T-helper 2 cell treated with Interferon-gamma antibody and Interleukin-4, amounts not matched to agents 5 μg/mL and 100 μg/mL, for 36 hours (primary cell): ENCODE measurements at regions not wholly inside any gene's neighbourhood (a gene's known extent, or its start where the extent isn't known, plus 50 kb on each side); places are given as distances from the start of the nearest gene placed in this dataset.

Source experiments
- DNase-seq: peaks from one replicate; pipeline ENCODE4 v3.0.0; 2021; ENCODE audit warnings: low spot score
- H3K27ac Mint-ChIP-seq: one replicate; pipeline ENCODE4 v1.8.0; 2021; ENCODE audit warnings: mild to moderate bottlenecking, mixed read lengths
- H3K27me3 Mint-ChIP-seq: one replicate; pipeline ENCODE4 v1.8.0; 2021; ENCODE audit warnings: low read depth, mixed read lengths
- H3K36me3 Mint-ChIP-seq: one replicate; pipeline ENCODE4 v1.8.0; 2021; ENCODE audit warnings: low read depth, mixed read lengths
- H3K4me1 Mint-ChIP-seq: one replicate; pipeline ENCODE4 v1.8.0; 2021; ENCODE audit warnings: low read depth, mixed read lengths
- H3K4me3 Mint-ChIP-seq: one replicate; pipeline ENCODE4 v1.8.0; 2022; ENCODE audit warnings: mild to moderate bottlenecking, moderate library complexity, mixed read lengths
- H3K9me3 Mint-ChIP-seq: one replicate; pipeline ENCODE4 v1.8.0; 2021; ENCODE audit warnings: mixed read lengths

DNA sequence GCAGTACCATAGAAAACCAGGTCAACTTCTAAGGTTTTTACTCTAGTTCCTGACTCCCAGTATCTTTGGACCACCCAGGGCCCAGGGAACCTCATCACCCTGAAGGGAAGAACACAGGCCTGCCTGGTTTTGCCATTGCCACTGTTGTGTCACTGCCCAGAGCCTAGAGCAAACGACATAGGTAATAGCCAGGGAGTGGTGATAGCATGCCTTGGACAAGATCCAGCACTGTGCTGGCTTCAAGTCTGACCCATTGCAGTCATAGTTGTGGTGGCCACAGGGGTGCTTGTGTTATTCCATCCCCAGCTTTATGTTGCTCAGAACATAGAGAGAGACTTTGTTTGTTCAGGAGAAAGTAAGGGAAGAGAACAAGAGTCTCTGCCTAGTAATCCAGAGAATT lies 2310.2 kb downstream of the LRRC4C start:
- H3K4me3 Mint-ChIP-seq: no peak overlapping the region
- no peaks in the 10 kb centered on the region for H3K27me3 Mint-ChIP-seq
- no peaks in the 10 kb centered on the region for H3K36me3 Mint-ChIP-seq
- peaks cover 33% of the 10 kb centered on the region for H3K9me3 Mint-ChIP-seq
- no peak overlapping the region for H3K27ac Mint-ChIP-seq
- DNase-seq: no peak
- H3K4me1 Mint-ChIP-seq: no peaks in the 10 kb centered on the region

DNA sequence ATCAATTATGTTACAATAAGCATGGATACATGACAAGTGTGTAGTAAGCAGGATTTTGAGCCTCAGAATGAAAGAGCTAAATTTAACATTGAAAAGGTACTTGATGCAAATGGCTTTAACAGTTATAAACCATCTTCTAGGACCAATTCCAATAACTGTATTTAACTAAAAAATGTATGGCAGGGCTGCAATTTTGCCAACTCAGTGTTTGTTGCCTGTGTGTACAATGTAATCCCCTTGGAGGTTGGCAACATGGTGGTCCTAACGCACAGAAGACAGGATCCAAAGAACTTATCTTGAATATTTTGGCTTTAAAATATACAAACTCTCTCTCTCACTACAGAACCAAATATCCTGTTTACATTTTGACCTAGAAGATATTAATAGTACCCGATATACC lies 2314.1 kb downstream of the LRRC4C start:
- Mint-ChIP-seq H3K27me3 (no peaks in the 10 kb centered on the region), H3K36me3 (no peaks in the 10 kb centered on the region), H3K4me3 (no peak overlapping the region), H3K27ac (no peak overlapping the region), H3K4me1 (no peaks in the 10 kb centered on the region), H3K9me3 (peaks cover 31% of the 10 kb centered on the region)
- no peak for DNase-seq

DNA sequence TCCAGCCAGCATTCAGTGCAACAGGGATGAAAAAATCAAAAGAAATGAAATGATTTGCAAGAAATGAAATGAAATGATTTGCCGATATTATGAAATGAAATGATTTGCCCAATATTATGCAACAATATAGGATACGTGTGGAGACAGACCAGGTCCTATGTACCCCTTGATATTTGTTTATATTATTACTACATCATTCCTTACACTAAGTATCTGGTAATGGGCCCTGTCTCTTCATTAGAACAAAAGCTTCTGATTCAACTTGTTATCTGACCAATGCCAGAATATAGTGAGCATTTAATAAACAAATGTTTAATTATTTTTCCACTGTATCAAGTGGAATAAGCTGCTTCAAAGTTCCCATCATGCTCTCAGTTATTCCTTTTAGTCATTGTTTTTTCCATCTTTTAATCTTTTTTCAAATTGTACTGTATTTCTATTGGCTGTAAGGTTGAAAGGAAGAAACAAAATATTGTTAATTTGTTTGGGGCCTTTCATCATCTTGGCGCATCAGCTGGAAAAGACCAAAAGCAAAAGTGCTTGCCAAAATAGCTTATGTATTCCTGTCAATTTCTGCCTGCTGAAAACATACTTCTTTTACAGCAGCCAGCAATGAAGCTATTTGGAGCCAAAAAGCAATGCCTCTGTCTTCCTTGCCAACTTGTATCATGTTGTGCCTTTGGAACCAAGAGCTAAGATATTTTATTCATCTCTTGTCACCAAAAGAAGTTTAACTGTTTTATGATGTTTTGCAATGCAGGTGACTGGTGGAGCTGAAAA lies 2314.9 kb downstream of the LRRC4C start:
- Mint-ChIP-seq H3K27me3 (no peaks in the 10 kb centered on the region), H3K27ac (no peak overlapping the region), H3K4me1 (no peaks in the 10 kb centered on the region), H3K9me3 (peaks cover 26% of the 10 kb centered on the region), H3K36me3 (no peaks in the 10 kb centered on the region), H3K4me3 (no peak overlapping the region)
- DNase-seq: no peak

DNA sequence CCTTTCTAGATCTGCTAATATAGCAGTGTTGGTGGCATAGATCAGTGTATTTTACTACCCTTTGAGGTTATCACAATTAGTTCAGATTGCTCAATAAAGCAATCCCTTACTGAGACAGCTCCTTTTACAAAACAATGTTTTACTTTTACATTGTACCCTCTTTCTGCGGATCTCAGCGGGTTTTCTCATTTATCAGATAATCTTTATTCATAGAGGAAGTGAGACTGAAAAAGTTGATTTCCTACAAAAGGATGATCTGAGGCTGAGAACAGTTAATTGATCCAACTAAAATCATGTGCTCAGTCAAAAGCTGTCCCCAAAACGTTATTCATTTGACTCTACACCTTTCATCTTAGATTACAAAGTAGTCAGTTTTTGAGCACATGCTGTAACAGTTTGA lies 2319.9 kb downstream of the LRRC4C start:
- no peak for DNase-seq
- Mint-ChIP-seq H3K9me3 (peaks cover 37% of the 10 kb centered on the region), H3K4me3 (no peak overlapping the region), H3K4me1 (no peaks in the 10 kb centered on the region), H3K27ac (no peak overlapping the region), H3K27me3 (no peaks in the 10 kb centered on the region), H3K36me3 (no peaks in the 10 kb centered on the region)

DNA sequence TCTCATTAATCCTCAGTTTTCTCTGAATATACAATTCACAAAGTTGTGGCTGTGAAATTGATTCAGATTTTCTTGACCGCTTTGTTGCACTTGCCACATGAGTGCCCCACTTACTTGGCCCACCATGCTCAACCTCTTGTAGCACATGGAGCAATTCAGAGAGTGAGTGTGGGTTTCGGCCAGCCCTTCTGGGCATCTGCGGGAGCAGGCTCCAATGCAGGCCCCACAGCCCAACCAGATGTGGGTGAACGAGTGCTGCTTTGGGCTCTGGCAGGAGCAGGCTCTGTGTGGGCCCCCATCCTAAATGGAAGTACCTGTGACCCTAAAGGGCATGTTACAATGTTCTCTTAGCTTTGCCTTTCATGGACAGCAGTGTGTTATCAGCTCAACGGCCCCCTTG lies 2338.6 kb downstream of the LRRC4C start:
- Mint-ChIP-seq H3K4me3 (no peak overlapping the region), H3K27me3 (no peaks in the 10 kb centered on the region), H3K4me1 (no peaks in the 10 kb centered on the region), H3K9me3 (peaks cover 34% of the 10 kb centered on the region), H3K27ac (no peak overlapping the region), H3K36me3 (no peaks in the 10 kb centered on the region)
- no peak for DNase-seq

DNA sequence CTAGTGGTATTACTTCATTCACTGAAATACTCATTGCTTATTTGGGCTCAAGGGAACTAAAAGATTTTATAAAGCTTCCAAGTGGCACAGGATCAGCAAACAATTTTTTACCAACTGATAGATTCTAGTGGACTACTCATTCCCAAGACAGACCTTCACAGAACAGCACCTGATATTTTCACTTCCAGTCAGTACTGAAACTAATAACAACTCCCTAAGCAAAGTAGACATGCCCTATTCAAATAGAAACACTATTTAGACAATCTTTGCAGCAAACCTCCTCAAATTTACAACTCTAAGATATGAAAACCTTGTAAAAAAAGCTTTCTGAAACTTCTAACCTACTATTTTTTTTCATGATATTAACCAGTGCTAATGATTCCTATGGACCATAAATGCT lies 2345.8 kb downstream of the LRRC4C start:
- no peaks in the 10 kb centered on the region for H3K27me3 Mint-ChIP-seq
- H3K9me3 Mint-ChIP-seq: peaks cover 34% of the 10 kb centered on the region
- H3K4me1 Mint-ChIP-seq: no peaks in the 10 kb centered on the region
- H3K27ac Mint-ChIP-seq: no peak overlapping the region
- H3K36me3 Mint-ChIP-seq: no peaks in the 10 kb centered on the region
- DNase-seq: no peak
- H3K4me3 Mint-ChIP-seq: no peak overlapping the region

DNA sequence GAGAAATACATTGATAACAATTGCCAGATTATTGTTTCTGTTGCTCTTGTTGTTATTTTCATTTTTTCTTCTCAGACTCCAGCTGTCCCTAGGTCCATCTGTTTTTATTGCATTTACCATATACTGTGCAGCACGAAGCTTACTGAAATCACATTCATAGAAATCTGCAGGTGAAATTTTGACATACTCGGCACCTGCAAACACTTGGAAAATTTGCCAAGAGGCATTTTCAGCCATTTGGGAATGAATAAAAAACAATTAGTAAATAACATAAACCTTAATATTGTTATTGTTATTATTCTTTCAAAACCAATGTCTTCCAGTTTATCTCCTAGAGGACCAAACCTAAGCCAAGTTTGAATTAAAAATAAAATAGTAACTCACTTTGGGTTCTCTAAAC lies 2357.2 kb downstream of the LRRC4C start:
- H3K36me3 Mint-ChIP-seq: no peaks in the 10 kb centered on the region
- H3K4me1 Mint-ChIP-seq: no peaks in the 10 kb centered on the region
- no peak for DNase-seq
- no peak overlapping the region for H3K4me3 Mint-ChIP-seq
- no peak overlapping the region for H3K27ac Mint-ChIP-seq
- peaks cover 31% of the 10 kb centered on the region for H3K9me3 Mint-ChIP-seq
- no peaks in the 10 kb centered on the region for H3K27me3 Mint-ChIP-seq

DNA sequence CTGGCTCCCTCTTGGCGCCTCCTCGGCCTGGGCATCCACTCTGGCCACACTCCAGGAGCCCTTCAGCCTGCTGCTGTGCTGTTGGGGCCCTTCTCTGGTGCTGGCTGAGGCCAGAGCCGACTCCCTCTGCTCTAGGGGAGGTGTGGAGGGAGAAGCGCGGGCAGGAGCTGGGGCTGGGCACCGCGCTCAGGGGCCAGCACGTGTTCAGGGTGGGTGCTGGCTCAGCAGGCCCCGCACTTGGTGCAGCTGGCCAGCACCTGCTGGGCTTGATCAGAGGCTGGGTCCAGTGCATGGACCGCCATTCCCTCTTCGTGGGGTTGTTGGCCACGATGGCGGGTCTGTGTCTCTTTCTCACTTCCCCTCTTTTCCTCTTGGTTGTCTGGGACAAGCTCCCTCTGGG lies 2381.0 kb downstream of the LRRC4C start:
- no peaks in the 10 kb centered on the region for H3K4me1 Mint-ChIP-seq
- no peak overlapping the region for H3K27ac Mint-ChIP-seq
- no peak for DNase-seq
- H3K27me3 Mint-ChIP-seq: no peaks in the 10 kb centered on the region
- no peaks in the 10 kb centered on the region for H3K36me3 Mint-ChIP-seq
- H3K9me3 Mint-ChIP-seq: peaks cover 28% of the 10 kb centered on the region
- no peak overlapping the region for H3K4me3 Mint-ChIP-seq

DNA sequence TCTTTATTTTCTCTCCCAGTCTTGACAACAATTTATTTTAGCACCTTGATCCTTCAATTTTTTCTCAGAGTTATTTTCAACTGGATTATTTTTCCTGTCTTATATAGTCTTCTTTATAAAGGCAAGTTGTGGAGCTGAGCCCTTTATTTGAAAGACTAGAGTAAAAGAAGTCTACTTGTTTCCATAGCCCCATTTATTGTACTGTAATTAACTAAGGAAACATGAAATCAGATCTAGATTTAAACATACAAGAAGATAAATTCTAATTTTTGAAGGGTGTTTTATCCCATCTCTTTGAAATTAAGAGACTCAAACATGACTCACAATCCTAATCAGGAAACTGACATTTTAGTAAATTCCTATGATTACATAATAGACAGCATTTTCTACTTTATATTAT lies 2421.8 kb downstream of the LRRC4C start:
- H3K36me3 Mint-ChIP-seq: no peaks in the 10 kb centered on the region
- DNase-seq: no peak
- H3K4me1 Mint-ChIP-seq: no peaks in the 10 kb centered on the region
- no peak overlapping the region for H3K27ac Mint-ChIP-seq
- no peak overlapping the region for H3K4me3 Mint-ChIP-seq
- no peaks in the 10 kb centered on the region for H3K27me3 Mint-ChIP-seq
- peaks cover 33% of the 10 kb centered on the region for H3K9me3 Mint-ChIP-seq

DNA sequence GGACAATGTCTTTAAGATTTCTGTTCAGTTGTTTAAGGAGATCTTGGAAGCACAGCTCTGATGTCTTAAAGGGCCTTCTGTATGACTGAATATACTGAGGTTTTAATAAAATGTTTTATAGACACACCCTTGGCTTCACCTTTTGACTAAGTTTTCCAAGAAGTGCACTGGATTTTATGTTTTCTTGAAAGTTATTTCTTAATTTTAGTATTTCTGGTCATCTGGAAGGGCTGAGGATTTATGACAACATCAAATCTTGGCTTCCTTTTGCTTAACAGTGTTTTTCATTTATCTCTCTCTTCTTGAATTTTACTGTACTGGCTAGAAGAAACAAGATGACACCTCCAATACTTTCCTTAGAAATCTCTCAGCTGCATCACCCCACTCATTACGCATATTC lies 2423.4 kb downstream of the LRRC4C start:
- DNase-seq: no peak
- no peaks in the 10 kb centered on the region for H3K27me3 Mint-ChIP-seq
- no peaks in the 10 kb centered on the region for H3K36me3 Mint-ChIP-seq
- no peak overlapping the region for H3K27ac Mint-ChIP-seq
- peaks cover 37% of the 10 kb centered on the region for H3K9me3 Mint-ChIP-seq
- H3K4me1 Mint-ChIP-seq: no peaks in the 10 kb centered on the region
- no peak overlapping the region for H3K4me3 Mint-ChIP-seq

DNA sequence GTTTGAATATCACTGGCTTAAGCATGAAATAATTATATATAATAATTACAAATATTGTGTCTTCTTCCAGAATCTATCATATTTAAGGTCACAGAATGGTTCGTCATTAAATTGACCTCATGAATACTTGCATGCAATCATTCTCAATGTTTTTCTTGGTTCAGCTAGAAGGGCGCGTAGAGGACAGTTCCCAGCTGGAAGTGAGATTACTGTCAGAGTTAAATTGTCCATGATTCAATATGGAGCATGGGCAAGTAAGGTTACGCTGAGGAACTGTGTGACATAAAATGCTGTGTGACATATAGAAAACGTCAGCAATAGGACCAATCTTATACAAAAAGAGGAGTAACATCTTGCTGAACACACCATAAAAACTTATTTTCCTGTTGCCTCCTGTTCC lies 2423.5 kb upstream of the RAG2 start:
- Mint-ChIP-seq H3K9me3 (peaks cover 26% of the 10 kb centered on the region), H3K36me3 (no peaks in the 10 kb centered on the region), H3K4me3 (no peak overlapping the region), H3K27ac (no peak overlapping the region), H3K27me3 (no peaks in the 10 kb centered on the region), H3K4me1 (no peaks in the 10 kb centered on the region)
- no peak for DNase-seq

DNA sequence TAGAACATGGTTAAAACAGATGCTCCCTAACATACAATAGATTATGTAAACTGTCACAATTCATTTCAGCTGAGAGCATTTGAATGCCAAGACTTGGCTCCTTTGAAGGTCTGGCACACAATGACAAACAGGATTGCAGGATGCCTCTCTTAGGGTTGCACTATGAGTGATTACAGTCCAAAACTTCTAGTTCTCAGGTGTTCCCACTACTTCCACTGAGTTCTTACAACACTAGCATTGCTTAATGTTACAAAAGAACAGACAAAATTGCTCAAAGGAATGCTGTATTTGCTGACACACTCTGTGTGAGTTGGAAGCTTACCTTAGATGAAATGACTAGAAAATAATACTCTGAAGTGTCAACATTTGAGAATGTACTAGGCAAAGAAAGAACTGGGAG lies 2413.8 kb upstream of the RAG2 start:
- no peaks in the 10 kb centered on the region for H3K36me3 Mint-ChIP-seq
- H3K4me3 Mint-ChIP-seq: no peak overlapping the region

DNA sequence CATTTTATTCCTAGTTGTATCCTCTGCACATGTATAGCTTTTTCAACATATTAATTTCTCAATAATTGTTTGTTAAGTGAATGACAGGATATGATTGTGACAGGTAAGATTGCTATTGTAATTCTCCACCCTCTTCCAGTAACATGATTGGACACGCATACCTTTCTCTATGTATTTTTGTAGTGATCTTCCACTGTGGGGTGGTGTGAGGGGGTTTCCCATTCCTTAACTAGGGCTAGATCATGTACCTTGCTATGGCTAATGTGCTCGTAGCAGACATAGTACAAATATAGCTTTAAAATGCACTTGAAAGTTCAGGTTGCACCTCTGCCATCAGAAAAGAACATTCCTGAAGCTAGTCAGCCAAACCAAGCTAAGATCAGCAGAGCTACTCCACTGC lies 2392.8 kb upstream of the RAG2 start:
- no peak overlapping the region for H3K4me3 Mint-ChIP-seq
- no peak for DNase-seq
- H3K4me1 Mint-ChIP-seq: no peaks in the 10 kb centered on the region
- peaks cover 45% of the 10 kb centered on the region for H3K9me3 Mint-ChIP-seq
- no peak overlapping the region for H3K27ac Mint-ChIP-seq
- H3K36me3 Mint-ChIP-seq: no peaks in the 10 kb centered on the region
- H3K27me3 Mint-ChIP-seq: no peaks in the 10 kb centered on the region

More for the DNA sequence above, 2413.8 kb upstream of the RAG2 start:
- no peaks in the 10 kb centered on the region for H3K4me1 Mint-ChIP-seq
- H3K27ac Mint-ChIP-seq: no peak overlapping the region
- peaks cover 37% of the 10 kb centered on the region for H3K9me3 Mint-ChIP-seq
- no peaks in the 10 kb centered on the region for H3K27me3 Mint-ChIP-seq
- no peak for DNase-seq

DNA sequence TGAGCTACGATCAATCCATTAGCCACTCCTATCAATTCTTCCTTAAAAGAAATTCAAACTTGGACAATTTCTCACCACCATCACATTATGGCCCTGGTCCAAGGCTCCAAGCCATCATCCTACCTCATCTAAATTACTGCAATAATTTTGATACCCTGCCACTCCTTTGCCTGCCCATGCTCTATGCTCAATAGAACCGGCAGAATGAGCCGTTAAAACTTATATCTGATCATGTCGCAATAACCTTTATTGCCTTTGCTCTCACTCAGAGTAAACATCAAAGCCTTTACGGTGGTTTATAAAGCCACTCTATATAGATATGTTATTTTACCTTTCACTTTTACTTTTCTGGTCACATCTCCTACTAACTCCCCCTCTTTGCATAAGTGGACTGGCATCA lies 2392.1 kb upstream of the RAG2 start:
- Mint-ChIP-seq H3K4me3 (no peak overlapping the region), H3K27ac (no peak overlapping the region), H3K9me3 (peaks cover 49% of the 10 kb centered on the region), H3K27me3 (no peaks in the 10 kb centered on the region), H3K4me1 (no peaks in the 10 kb centered on the region), H3K36me3 (no peaks in the 10 kb centered on the region)
- no peak for DNase-seq

DNA sequence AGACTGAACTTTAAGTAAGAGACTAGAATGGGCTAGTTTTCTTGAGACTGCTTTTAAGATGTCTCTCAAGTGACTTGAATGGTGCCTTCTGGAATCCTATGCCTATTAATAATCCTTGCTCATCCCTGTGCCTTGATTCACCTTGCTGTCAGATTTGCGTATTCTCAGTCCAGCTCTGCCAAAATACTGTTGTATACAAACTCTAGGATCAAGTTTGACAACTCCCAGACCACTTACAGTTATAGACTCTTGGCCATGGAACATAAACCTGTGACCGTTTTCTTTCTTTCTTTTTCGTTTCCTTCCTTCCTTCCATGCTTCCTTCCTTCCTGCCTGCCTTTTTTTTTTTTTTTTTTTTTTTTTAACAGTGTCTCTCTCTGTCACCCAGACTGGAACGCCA lies 2390.9 kb upstream of the RAG2 start:
- H3K27me3 Mint-ChIP-seq: no peaks in the 10 kb centered on the region
- no peak overlapping the region for H3K27ac Mint-ChIP-seq
- no peaks in the 10 kb centered on the region for H3K36me3 Mint-ChIP-seq
- peaks cover 57% of the 10 kb centered on the region for H3K9me3 Mint-ChIP-seq
- no peak for DNase-seq
- H3K4me1 Mint-ChIP-seq: no peaks in the 10 kb centered on the region
- H3K4me3 Mint-ChIP-seq: no peak overlapping the region
